ENCODE measurements at regions not wholly inside any gene's neighbourhood (a gene's known extent, or its start where the extent isn't known, plus 50 kb on each side); places are given as distances from the start of the nearest gene placed in this dataset.

DNA sequence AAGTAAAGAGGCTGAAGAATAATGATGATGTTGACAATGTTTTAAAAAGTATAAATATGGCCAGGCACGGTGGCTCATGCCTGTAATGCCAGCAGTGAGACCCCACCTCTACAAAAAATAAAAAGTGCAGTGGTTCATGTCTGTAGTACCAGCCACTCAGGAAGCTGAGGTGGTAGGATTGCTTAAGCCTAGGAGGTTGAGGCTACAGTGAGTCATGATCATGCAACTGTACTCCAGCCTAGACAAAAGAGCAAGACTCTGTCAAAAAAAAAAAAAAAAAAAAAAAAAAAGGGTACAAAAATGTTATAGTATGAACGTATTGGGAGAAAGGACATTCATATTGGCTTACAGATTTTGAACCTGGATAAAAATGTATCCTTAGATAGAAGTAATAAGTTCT lies 543.1 kb upstream of the IRAK1BP1 start:
- TF ChIP-seq, protein P1, sequence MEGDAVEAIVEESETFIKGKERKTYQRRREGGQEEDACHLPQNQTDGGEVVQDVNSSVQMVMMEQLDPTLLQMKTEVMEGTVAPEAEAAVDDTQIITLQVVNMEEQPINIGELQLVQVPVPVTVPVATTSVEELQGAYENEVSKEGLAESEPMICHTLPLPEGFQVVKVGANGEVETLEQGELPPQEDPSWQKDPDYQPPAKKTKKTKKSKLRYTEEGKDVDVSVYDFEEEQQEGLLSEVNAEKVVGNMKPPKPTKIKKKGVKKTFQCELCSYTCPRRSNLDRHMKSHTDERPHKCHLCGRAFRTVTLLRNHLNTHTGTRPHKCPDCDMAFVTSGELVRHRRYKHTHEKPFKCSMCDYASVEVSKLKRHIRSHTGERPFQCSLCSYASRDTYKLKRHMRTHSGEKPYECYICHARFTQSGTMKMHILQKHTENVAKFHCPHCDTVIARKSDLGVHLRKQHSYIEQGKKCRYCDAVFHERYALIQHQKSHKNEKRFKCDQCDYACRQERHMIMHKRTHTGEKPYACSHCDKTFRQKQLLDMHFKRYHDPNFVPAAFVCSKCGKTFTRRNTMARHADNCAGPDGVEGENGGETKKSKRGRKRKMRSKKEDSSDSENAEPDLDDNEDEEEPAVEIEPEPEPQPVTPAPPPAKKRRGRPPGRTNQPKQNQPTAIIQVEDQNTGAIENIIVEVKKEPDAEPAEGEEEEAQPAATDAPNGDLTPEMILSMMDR (IDR thresholded peaks at IDR 0.05), result no peak
- no peak overlapping the region for H3K4me3 ChIP-seq
- no peak overlapping the region for H3K27ac ChIP-seq
- DNase-seq (ENCODE audit: low spot score), result no peak

DNA sequence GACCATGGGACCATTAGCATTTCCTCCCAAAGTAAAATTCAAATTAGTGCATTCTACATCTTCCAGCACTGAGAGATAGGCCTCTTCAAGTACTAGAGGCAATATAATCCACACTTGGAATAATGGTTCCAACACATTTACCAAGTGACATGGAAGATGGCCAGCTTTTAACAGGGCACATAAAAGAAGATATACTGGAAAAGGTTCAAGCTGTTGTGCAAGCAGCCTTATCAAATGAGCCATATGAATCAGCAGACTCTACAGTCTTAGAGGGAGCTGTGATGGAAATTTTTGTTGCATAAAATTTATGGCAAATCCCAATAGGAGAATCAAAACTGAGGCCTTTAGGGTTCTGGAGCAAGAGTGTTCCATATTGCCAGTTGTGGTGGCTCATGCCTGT lies 526.6 kb upstream of the IRAK1BP1 start:
- Histone ChIP-seq H3K4me3 (no peak overlapping the region), H3K27ac (no peak overlapping the region)
- TF ChIP-seq, protein P1 (IDR thresholded peaks at IDR 0.05), result no peak
- DNase-seq (ENCODE audit: low spot score), result no peak

DNA sequence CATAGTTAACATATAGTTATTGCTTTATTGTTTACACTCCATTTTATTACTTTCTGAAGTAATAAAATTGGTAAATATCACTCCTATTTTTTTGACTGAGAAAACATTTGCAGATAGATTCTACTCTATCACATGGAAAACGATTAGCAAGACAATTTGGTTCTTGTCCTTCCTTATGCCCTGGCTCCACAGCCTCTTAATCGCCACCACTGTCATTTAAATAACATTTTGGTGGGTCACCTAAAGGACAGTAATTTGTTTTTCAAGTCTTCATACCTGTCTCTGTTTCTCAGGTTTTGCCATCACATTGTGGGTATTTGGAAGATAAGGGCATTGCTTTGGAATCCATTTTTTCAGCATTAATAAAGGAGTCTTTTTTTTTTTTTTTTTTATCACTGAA lies 521.5 kb upstream of the IRAK1BP1 start:
- DNase-seq (ENCODE audit: low spot score), result no peak
- TF ChIP-seq, protein P1 (IDR thresholded peaks at IDR 0.05), result no peak
- H3K4me3 ChIP-seq, result no peak overlapping the region
- no peak overlapping the region for H3K27ac ChIP-seq

DNA sequence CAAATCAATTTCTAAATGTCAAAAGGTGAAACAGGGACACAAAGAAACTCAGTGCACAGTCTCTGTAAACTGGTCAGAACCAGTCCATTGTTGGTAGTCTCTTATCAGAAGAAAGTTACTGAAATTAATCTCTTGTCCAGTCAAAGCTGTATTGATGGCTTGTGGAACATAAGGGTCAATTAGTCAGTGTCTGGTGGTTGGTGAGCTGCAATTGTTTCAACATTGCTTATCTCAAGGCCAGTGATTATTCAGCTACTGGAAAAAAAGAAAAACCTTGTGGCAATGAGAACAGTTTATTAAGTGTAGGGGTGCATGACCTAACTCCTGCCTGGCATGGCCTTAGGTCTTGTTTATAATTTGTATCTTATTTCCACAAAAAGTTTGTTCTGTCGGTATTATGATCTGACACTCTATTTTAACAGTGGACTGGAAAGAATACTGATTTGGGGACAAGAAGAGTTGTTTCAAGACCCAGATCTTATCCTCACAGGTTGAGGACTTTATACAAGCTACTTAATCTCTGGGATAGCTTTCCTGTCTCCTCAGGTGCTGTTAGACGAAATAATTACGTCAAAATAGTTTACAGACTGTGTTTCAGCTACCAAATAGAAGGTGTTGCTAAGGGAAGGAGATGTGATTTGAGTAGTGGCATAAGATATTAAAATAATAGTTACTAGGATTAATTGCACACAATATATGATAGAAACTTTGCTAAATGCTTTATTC lies 520.0 kb upstream of the IRAK1BP1 start:
- no peak for DNase-seq (ENCODE audit: low spot score)
- Histone ChIP-seq H3K4me3 (no peak overlapping the region), H3K27ac (no peak overlapping the region)
- TF ChIP-seq, protein P1 (IDR thresholded peaks at IDR 0.05), result no peak

DNA sequence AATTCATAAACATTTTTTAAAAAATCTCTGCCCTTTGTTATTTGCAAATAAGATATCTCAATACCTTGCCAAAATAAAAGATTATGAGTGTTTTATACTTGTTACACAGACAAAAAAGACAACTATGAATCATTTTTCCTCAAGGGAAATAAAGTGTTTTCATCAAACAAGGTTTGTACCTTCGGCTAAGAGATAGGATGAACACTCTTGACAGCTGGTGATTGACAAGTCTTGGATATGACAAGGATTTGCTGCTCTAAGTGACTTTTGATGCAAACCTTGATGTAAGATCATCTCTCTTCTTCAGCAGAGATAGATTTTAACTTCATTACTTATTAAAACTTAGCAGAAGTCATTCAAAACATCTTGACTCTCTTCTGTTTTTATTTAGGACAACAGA lies 514.3 kb upstream of the IRAK1BP1 start:
- TF ChIP-seq, protein P1 (IDR thresholded peaks at IDR 0.05), result no peak
- Histone ChIP-seq H3K4me3 (no peak overlapping the region), H3K27ac (no peak overlapping the region)
- no peak for DNase-seq (ENCODE audit: low spot score)

DNA sequence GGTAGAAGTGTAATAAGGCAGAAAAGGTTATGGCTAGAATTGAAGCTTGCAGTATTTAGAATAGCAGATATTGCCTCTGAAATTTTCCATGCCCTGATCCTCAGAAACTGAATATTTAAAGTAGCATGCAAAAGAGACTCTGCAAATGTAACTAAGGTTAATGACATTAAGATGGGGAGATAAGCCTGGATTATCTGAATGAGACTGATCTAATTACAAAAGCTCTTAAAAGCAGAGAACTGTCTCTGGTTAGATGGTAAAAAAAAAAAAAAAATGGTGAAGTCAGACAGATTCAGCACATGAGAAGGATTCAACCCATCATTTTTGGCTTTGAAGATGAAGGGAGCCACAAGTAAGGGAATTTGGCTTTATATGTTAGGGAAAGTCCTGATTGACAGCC lies 503.7 kb upstream of the IRAK1BP1 start:
- Histone ChIP-seq H3K27ac (no peak overlapping the region), H3K4me3 (no peak overlapping the region)
- TF ChIP-seq, protein P1 (IDR thresholded peaks at IDR 0.05), result no peak
- no peak for DNase-seq (ENCODE audit: low spot score)

DNA sequence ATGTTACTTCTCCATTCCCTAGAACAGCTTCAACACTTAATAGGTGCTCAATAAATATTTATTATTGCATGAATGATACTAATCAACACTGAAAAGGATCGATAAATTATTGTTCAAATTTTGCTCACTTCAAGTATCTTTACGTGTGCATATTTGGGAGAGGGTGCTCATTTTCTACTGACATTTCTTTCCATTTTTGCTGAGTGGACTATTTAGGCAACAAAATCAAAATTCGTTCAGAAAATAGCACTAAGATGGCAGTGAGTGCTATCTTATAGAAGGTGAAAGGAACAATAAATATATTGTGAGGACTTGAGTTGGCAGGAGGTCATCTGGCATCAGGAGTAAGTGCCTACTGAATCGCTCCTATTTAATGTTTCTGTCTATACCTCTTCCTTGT lies 501.9 kb upstream of the IRAK1BP1 start:
- no peak for DNase-seq (ENCODE audit: low spot score)
- no peak overlapping the region for H3K4me3 ChIP-seq
- H3K27ac ChIP-seq, result no peak overlapping the region
- TF ChIP-seq, protein P1 (IDR thresholded peaks at IDR 0.05), result no peak
